ENCODE measurements at regions not wholly inside any gene's neighbourhood (a gene's known extent, or its start where the extent isn't known, plus 50 kb on each side); places are given as distances from the start of the nearest gene placed in this dataset.

- TF ChIP-seq CTCF (conservative IDR thresholded peaks at IDR 0.05; ENCODE audit: low read depth, low read length): no peak
- no peak for TF ChIP-seq EZH2 (IDR thresholded peaks at IDR 0.05; ENCODE audit: borderline replicate concordance, low read depth, low read length, poor library complexity, severe bottlenecking)
Measured at GRCh38 chr2:237177052-237177451, 91.4 kb downstream of the COPS8 start.

Measured in A673 (cell line).